Hematopoietic multipotent progenitor cell treated with erythropoietin and hydrocortisone succinate and interleukin-3 and kit ligand, for 4 days (in vitro differentiated cells): ENCODE measurements at regions not wholly inside any gene's neighbourhood (a gene's known extent, or its start where the extent isn't known, plus 50 kb on each side); places are given as distances from the start of the nearest gene placed in this dataset.

ENCODE experiments used
- DNase-seq: peaks from one replicate; pipeline ENCODE4 v3.0.0-alpha.2; 2015

DNA sequence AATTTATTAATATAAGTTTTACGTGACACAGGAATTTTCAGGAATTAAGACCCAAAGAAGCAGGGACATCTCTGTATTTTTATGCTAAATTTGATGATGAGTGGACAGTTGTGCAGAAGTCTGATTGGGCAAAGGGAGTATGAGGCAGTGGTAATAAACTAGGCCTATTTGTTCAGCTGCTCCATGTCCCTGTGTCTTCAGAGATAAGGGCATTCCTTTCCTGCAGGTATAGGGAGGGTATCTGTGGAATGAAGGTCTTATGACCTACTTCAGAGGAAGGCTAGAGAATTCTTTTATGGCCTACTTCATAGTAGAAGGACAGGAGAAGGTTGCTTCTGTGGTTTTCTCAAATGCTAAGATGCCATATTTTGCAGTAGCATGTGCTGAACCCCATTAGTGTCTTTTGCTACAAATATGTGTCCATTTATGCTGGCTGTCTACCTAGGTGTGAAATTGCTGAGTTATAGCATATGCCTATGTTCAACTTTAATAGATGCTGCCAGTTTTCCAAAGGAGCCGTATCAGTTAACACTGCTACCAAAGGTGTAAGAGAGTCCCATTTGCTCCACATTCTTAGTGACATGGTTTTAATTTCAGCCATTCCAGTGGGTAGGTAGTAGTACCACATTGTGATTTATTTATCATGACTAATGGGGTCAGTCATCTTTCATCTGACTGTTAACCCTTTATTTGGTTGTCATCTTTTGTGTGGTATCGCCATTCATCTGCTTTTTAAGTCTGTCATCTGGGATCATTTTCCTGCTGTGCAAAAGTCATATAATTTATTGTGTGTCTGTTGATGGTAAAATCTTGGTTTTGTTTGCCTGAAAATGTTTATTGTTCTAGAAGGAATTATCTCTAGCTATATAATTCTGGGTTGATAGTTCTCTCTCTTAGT lies 410.7 kb upstream of the RGS6 start:
- no peak for DNase-seq

DNA sequence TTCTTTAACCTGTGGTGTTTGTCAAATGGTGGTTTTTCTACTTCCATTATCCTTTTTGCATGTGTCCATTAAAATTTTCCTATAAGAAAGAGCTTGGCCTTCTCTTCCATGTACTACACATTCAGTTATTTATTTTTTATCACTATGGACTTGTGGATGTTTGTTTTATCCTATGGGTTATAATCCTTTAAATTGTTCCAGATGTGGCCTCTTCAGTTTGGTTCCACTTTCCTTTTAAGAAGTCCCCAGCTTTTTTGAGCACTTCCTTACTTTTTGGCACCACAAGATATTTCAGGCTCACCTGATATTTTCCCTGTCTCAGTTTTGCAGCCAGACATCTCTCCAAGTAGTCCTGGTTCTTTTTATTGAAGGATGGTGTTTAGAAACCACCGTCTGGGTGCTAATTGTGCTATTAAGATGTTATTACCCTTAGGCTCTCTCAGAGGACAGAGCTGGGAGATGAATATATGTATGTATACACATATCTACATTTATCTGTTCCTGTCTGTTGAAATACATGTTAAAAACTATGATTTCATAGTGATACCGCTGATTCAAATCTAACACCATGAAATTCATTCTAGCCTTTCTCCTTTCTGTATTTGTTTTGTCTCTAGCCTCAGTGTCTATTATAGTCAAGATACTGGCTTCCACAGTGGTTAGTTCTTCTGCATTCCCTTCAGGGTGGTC lies 408.5 kb upstream of the RGS6 start:
- no peak for DNase-seq

GRCh38 chr14:71524320-71524982 lies 407.8 kb upstream of the RGS6 start:
- no peak for DNase-seq

DNA sequence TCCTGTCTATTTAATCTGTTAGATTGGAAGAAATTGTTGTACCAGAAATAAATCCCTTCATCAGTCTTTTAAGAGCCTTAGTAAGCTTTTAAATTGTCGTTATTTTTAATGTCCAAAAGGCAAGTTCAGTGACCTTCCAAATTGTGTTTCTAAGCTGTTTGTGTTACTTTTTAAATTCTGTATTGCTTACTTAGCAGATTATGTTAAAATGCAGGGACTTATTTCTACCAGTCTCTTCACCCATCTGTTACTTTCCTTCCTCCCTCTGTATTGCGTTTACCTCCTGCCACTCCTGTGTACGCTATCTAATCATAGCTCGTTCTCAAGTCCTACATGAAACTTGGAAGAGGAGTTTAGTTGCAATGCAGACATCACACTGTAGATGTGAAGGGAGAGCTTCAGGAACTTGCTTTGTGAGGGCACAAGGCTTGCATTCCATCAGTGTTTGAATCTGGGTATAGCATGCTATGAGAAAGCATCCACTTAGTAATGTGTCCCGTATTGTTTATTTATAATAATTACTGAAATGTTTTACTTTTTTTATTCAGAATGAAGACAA lies 406.5 kb upstream of the RGS6 start:
- DNase-seq: no peak

DNA sequence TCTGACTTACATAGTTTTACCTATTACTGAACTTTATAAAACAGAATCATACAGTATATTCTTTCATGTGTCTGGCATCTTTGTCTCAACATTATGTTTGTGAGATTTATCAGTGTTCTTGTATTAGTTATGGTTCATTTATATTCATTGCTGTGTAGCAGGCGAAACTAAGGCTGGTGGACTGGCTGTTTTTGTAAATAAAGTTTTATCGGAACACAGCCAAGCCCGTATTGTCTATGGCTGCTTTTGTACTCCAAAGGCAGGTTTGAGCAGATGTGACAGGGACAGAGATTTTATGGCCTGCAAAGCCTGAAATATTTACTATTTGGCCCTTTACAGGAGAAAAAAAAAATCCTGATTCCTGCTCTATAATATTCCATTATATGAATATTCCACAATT lies 405.8 kb upstream of the RGS6 start:
- no peak for DNase-seq

DNA sequence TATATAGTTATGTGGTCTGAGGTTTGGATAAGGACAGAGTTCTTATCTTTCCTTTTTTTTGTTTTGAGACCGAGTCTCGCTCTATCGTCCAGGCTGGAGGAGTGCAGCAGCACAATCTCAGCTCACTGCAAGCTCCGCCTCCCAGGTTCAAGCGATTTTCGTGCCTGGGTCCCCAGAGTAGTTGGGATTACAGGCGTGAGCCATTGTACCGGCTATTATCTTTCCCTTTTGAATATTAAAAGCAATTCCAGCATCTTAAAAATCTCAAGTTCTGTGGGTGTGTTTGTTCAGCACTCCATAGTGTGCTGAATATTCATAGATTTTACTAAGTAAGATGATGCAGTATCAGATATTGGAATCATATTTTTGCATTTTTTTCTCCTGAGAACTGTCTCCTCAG lies 404.4 kb upstream of the RGS6 start:
- DNase-seq: peak; percentile 21

GRCh38 chr14:71529848-71530247 lies 402.4 kb upstream of the RGS6 start:
- DNase-seq: no peak

DNA sequence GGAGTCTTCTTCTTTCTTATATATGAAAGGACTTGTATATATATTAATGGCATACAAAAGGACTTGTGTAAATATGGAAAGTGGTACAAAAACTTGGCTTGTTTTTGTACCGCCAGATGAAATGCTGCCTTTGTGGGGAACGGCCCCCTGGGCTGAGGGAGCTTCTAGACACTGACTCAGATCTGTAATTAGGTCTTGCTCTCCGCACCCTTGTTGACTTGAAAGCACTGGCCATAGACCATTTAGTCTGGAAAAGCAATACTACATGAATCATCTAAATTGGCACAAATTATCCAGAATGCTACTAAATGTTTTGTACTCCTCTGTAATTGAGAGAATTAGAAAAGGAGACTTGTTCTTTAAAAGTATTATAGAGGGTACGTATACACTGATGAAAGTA lies 399.9 kb upstream of the RGS6 start:
- no peak for DNase-seq

- DNase-seq: no peak
These were observed 399.4 kb upstream of the RGS6 start for GRCh38 chr14:71532790-71533189.

- no peak for DNase-seq
These were observed 398.8 kb upstream of the RGS6 start for GRCh38 chr14:71533390-71533789.

- no peak for DNase-seq
These were observed 398.4 kb upstream of the RGS6 start for GRCh38 chr14:71533800-71534199.

GRCh38 chr14:71534506-71534905 lies 397.7 kb upstream of the RGS6 start:
- no peak for DNase-seq

- DNase-seq: no peak
These were observed 396.1 kb upstream of the RGS6 start for GRCh38 chr14:71536015-71536740.

GRCh38 chr14:71536927-71537772 lies 395.1 kb upstream of the RGS6 start:
- DNase-seq: no peak

- DNase-seq: no peak
These were observed 393.9 kb upstream of the RGS6 start for GRCh38 chr14:71538288-71538687.

DNA sequence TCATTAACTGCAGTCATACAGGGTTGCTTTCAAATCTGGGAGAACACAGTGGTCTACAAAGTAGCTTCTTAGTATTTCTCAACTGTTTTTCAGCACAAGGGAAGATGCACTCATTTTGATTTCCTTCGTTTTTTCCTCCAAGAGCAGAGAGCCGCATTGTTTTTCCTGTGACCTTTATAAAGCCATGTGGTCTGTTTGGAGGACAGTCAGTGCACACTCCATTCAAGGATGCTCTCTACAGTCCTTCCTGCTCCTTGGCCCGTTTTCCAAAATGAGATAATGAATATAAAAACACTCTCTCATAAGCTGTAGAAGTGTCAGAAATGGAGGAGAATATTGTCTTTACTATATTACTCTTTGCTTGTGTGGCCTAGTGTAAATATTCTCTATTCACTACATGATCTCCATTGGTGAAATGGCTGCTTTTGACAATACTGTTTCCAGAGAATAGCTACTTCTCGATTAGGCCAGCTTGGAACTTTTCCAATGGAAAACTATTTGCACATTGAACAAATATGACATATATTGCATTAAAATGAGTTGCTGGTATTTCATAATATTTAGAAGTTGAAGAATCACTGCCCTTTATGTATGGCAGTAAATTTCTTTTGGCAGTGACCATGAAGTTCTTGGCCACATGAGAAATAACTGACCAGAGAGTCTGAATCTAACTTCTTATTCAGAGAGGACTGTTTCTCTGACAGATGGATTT lies 393.1 kb upstream of the RGS6 start:
- DNase-seq: no peak

DNA sequence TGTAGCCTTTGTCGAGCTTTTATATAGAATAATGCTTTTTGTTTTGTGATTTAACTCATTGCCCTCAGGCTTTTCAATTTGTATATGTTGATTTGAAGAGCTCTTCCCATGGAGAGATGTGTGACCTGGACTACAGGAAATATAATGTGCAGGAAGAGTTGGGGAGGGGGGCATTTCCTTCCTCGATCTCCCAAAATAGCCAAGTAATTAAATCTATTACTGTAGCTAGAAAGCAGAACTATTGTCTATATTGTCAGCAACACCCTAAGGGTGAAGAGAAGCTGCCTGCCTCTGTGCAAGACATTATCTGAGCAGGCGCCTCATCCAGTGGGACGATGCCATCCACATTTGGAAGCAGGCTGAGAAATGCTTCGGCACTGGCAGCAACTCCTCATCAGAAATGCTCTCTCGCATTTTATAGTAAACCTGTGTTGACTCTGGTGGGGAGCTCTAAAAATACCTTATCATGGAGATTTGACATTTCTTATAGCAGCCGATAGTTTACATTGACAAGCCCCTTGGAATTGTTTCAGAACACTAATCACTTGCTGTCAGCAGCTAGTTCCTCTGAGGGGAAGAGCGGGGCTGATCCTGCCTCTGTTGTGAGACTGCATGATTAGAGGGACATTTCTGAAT lies 392.5 kb upstream of the RGS6 start:
- no peak for DNase-seq

DNA sequence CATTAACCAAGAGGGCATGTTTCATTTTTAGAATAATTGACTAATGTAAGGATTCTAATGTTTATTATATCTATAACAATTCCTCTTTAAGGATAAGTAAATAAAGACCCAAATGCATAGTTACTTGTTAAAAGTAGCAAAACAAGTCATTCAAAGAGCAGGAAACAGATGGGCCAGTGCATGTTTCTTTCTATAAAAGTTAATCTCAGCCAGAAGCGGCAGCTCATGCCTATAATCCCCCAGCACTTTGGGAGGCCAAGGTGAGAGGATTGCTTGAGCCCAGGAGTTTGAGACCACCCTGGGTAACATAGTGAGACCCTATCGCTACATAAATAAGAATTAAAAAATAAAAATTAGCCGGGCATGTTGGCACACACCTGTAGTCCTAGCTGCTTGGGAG lies 391.0 kb upstream of the RGS6 start:
- no peak for DNase-seq

GRCh38 chr14:71541973-71542690 lies 390.1 kb upstream of the RGS6 start:
- DNase-seq: no peak
